Peyer's patch (tissue), 4 donors: ENCODE measurements at regions not wholly inside any gene's neighbourhood (a gene's known extent, or its start where the extent isn't known, plus 50 kb on each side); places are given as distances from the start of the nearest gene placed in this dataset.

ENCODE experiments used
- DNase-seq, 3 donors: peaks; one replicate each; pipeline ENCODE4 v3.0.0-alpha.2; 2017 to 2019
- H3K27ac ChIP-seq, 4 donors: fragments of 200-600 bp; sonication (generic); one replicate each; pipeline ENCODE4 v1.5.1; 2016 to 2019
- H3K27me3 ChIP-seq, 2 donors: fragments of 200-600 bp; sonication (generic); one replicate each; pipeline ENCODE4 v1.5.1; 2019
- H3K36me3 ChIP-seq, 3 donors: fragments of 200-600 bp; sonication (generic); one replicate each; pipeline ENCODE4 v1.5.1; 2016 to 2019
- H3K4me1 ChIP-seq, 4 donors: fragments of 200-600 bp; sonication (generic); one replicate each; pipeline ENCODE4 v1.5.1; 2016 to 2019
- H3K4me3 ChIP-seq, 4 donors: fragments of 200-600 bp; sonication (generic); 1 replicate in 3 of 4; 2 replicates in 1 of 4; pipeline ENCODE4 v1.5.1; 2016 to 2019; ENCODE audit warnings: mild to moderate bottlenecking in 1 of 4
- H3K9me3 ChIP-seq, 4 donors: fragments of 200-600 bp; sonication (generic); one replicate each; pipeline ENCODE4 v1.5.1; 2016 to 2019; ENCODE audit warnings: mild to moderate bottlenecking in 1 of 4
- CTCF ChIP-seq, 6 experiments: fragments of 450-650 bp in 4 of 6; fragments of 200-600 bp in 2 of 6; sonication (generic) in 1 of 6; IDR thresholded peaks; one replicate each; pipeline ENCODE4 v1.5.1; 2017 to 2019; ENCODE audit warnings: antibody characterized with exemption in 6 of 6, mild to moderate bottlenecking in 3 of 6, moderate library complexity in 1 of 6
- POLR2A ChIP-seq, 2 donors: fragments of 450-650 bp; IDR thresholded peaks; one replicate each; pipeline ENCODE4 v1.5.1; 2017; ENCODE audit warnings: antibody characterized with exemption in 2 of 2, mild to moderate bottlenecking in 2 of 2, moderate library complexity in 2 of 2

- TF ChIP-seq POLR2A (IDR thresholded peaks at IDR 0.05) (no peak), CTCF (IDR thresholded peaks at IDR 0.05) (no peak)
- Histone ChIP-seq H3K4me1 (no peaks in the 10 kb centered on the region), H3K9me3 (no peaks in the 10 kb centered on the region), H3K36me3 (no peaks in the 10 kb centered on the region), H3K27ac (no peak overlapping the region), H3K27me3 (no peaks in the 10 kb centered on the region), H3K4me3 (no peak overlapping the region)
- DNase-seq: no peak
Observed at GRCh38 chr5:148769941-148770340, 56.5 kb upstream of the ADRB2 start.

- Histone ChIP-seq H3K27ac (no peak overlapping the region), H3K9me3 (no peaks in the 10 kb centered on the region), H3K27me3 (no peaks in the 10 kb centered on the region), H3K36me3 (no peaks in the 10 kb centered on the region), H3K4me1 (no peaks in the 10 kb centered on the region), H3K4me3 (no peak overlapping the region)
- no peak for TF ChIP-seq POLR2A (IDR thresholded peaks at IDR 0.05)
- TF ChIP-seq CTCF (IDR thresholded peaks at IDR 0.05): no peak
- DNase-seq: no peak
Observed at GRCh38 chr5:148774313-148774712, 52.1 kb upstream of the ADRB2 start.

GRCh38 chr5:148776261-148776660 is 50.1 kb upstream of the ADRB2 start:
- no peaks in the 10 kb centered on the region for H3K36me3 ChIP-seq
- no peak overlapping the region for H3K4me3 ChIP-seq
- no peaks in the 10 kb centered on the region for H3K27me3 ChIP-seq
- no peaks in the 10 kb centered on the region for H3K4me1 ChIP-seq
- no peaks in the 10 kb centered on the region for H3K9me3 ChIP-seq
- DNase-seq: no peak
- H3K27ac ChIP-seq: no peak overlapping the region
- no peak for TF ChIP-seq CTCF (IDR thresholded peaks at IDR 0.05)
- no peak for TF ChIP-seq POLR2A (IDR thresholded peaks at IDR 0.05)
